ENCODE measurements at regions not wholly inside any gene's neighbourhood (a gene's known extent, or its start where the extent isn't known, plus 50 kb on each side); places are given as distances from the start of the nearest gene placed in this dataset.

- H3K9me3 ChIP-seq (replicated peaks in 1 of 2; ENCODE audit: control insufficient read depth in 1 of 2, insufficient read depth in 1 of 2, low read length in 2 of 2): no peaks in the 10 kb centered on the region
- TF ChIP-seq CTCF (IDR thresholded peaks at IDR 0.05): no peak
- H2AFZ ChIP-seq (ENCODE audit: insufficient read depth, low read depth, low read length, poor library complexity, severe bottlenecking): no peak overlapping the region
- intact Hi-C loops (cut with micrococcal nuclease): no loop called here
- no peaks in the 10 kb centered on the region for H3K4me1 ChIP-seq (ENCODE audit: control insufficient read depth in 1 of 2, insufficient read depth in 2 of 2, low read length in 2 of 2)
- no peak for DNase-seq
- H3K9me3 Mint-ChIP-seq: peaks cover 0 to 2% (median 0%) of the 10 kb centered on the region in 7 donors
- no peaks in the 10 kb centered on the region for H3K4me1 Mint-ChIP-seq
- no peak overlapping the region for H3K9ac ChIP-seq (ENCODE audit: insufficient read depth, low read length, poor library complexity, severe bottlenecking)
- H3K4me3 Mint-ChIP-seq: no peak overlapping the region
- no peaks in the 10 kb centered on the region for H3K27me3 Mint-ChIP-seq (ENCODE audit: low read depth in 3 of 3)
- no peaks in the 10 kb centered on the region for H3K36me3 ChIP-seq (replicated peaks in 1 of 2; ENCODE audit: control insufficient read depth in 1 of 2, insufficient read depth in 2 of 2, low read length in 2 of 2)
- H3K4me2 ChIP-seq (replicated peaks; ENCODE audit: extremely low read depth, low read length, poor library complexity, severe bottlenecking): no peak overlapping the region
- no peaks in the 10 kb centered on the region for H3K79me2 ChIP-seq (ENCODE audit: insufficient read depth, low read length)
- H3K36me3 Mint-ChIP-seq: no peaks in the 10 kb centered on the region
- no peaks in the 10 kb centered on the region for H3K27me3 ChIP-seq (ENCODE audit: control insufficient read depth in 2 of 2, insufficient read depth in 2 of 2, low read length in 2 of 2)
- no peak overlapping the region for H3K4me3 ChIP-seq (replicated peaks in 1 of 3; ENCODE audit: low read depth in 2 of 3, low read length in 3 of 3)
- H3K27ac ChIP-seq (ENCODE audit: low read depth in 1 of 2, low read length in 2 of 2): no peak overlapping the region
- 74% methylated on average over 3 of the region's 6 CpGs for WGBS (ENCODE audit: insufficient coverage)
- no peaks in the 10 kb centered on the region for H4K20me1 ChIP-seq (ENCODE audit: insufficient read depth, low read length)
- no peak overlapping the region for H3K27ac Mint-ChIP-seq
Observed at GRCh38 chr12:115160271-115161128, 476.5 kb upstream of the TBX3 start.

GRCh38 chr12:115158816-115159215, 474.8 kb upstream of the TBX3 start:
- 41% methylated on average over 2 of the region's 5 CpGs for WGBS (ENCODE audit: insufficient coverage)
- no peak overlapping the region for H3K4me3 Mint-ChIP-seq
- no peak overlapping the region for H3K4me3 ChIP-seq (replicated peaks in 1 of 3; ENCODE audit: low read depth in 2 of 3, low read length in 3 of 3)
- no peak overlapping the region for H3K27ac Mint-ChIP-seq
- no peaks in the 10 kb centered on the region for H3K79me2 ChIP-seq (ENCODE audit: insufficient read depth, low read length)
- no peak overlapping the region for H2AFZ ChIP-seq (ENCODE audit: insufficient read depth, low read depth, low read length, poor library complexity, severe bottlenecking)
- H3K36me3 ChIP-seq (replicated peaks in 1 of 2; ENCODE audit: control insufficient read depth in 1 of 2, insufficient read depth in 2 of 2, low read length in 2 of 2): no peaks in the 10 kb centered on the region
- H3K27ac ChIP-seq (ENCODE audit: low read depth in 1 of 2, low read length in 2 of 2): no peak overlapping the region
- H3K36me3 Mint-ChIP-seq: no peaks in the 10 kb centered on the region
- H3K4me1 Mint-ChIP-seq: no peaks in the 10 kb centered on the region
- H3K4me1 ChIP-seq (ENCODE audit: control insufficient read depth in 1 of 2, insufficient read depth in 2 of 2, low read length in 2 of 2): no peaks in the 10 kb centered on the region
- peaks cover 0 to 2% (median 0%) of the 10 kb centered on the region in 7 donors for H3K9me3 Mint-ChIP-seq
- intact Hi-C loops (cut with micrococcal nuclease): no loop called here
- H3K4me2 ChIP-seq (replicated peaks; ENCODE audit: extremely low read depth, low read length, poor library complexity, severe bottlenecking): no peak overlapping the region
- no peaks in the 10 kb centered on the region for H4K20me1 ChIP-seq (ENCODE audit: insufficient read depth, low read length)
- H3K9ac ChIP-seq (ENCODE audit: insufficient read depth, low read length, poor library complexity, severe bottlenecking): no peak overlapping the region
- H3K9me3 ChIP-seq (replicated peaks in 1 of 2; ENCODE audit: control insufficient read depth in 1 of 2, insufficient read depth in 1 of 2, low read length in 2 of 2): no peaks in the 10 kb centered on the region
- no peak for DNase-seq
- peaks cover 0 to 1% (median 0%) of the 10 kb centered on the region in 3 donors for H3K27me3 Mint-ChIP-seq (ENCODE audit: low read depth in 3 of 3)
- TF ChIP-seq CTCF (IDR thresholded peaks at IDR 0.05): no peak
- H3K27me3 ChIP-seq (ENCODE audit: control insufficient read depth in 2 of 2, insufficient read depth in 2 of 2, low read length in 2 of 2): no peaks in the 10 kb centered on the region
